ENCODE measurements at regions not wholly inside any gene's neighbourhood (a gene's known extent, or its start where the extent isn't known, plus 50 kb on each side); places are given as distances from the start of the nearest gene placed in this dataset.

GRCh38 chr6:43943099-43943766, 173.2 kb downstream of the VEGFA start:
- H3K36me3 ChIP-seq (ENCODE audit: control insufficient read depth, insufficient read depth, low read length), result no peaks in the 10 kb centered on the region
- ChIA-PET CTCF (no interaction called here), POLR2A (no interaction called here)
- H3K27ac ChIP-seq (ENCODE audit: low read length), result no peak overlapping the region
- no TSS peak for BruUV-seq (replicated peaks)
- intact Hi-C loops (cut with micrococcal nuclease; ENCODE audit: unreplicated experiment), result no loop called here
- in situ Hi-C loops (cut with HindIII; ENCODE audit: low pct_unique_long_range_greater_than_20kb, low sequenced_read_pairs), result no loop called here
- no peak for TF ChIP-seq SIN3A (IDR thresholded peaks at IDR 0.05; ENCODE audit: borderline replicate concordance, insufficient read depth, low read depth, low read length)
- TF ChIP-seq POLR2AphosphoS5 (IDR thresholded peaks at IDR 0.05; ENCODE audit: low read depth, low read length), result no peak
- no peak for ATAC-seq
- H3K9me3 ChIP-seq (ENCODE audit: control insufficient read depth, insufficient read depth, low read depth, low read length), result peaks cover 13% of the 10 kb centered on the region; the same call in 1 of the 2 replicates
- H3K4me3 ChIP-seq (ENCODE audit: low read depth in 2 of 2, low read length in 2 of 2), result no peak overlapping the region
- H3K4me1 ChIP-seq (ENCODE audit: control insufficient read depth, insufficient read depth, low read length), result no peaks in the 10 kb centered on the region
- no peaks in the 10 kb centered on the region for H3K27me3 ChIP-seq (ENCODE audit: control insufficient read depth, insufficient read depth, low read length)
- no peak for DNase-seq (ENCODE audit: low read depth, low spot score)

- in situ Hi-C loops (cut with HindIII; ENCODE audit: low pct_unique_long_range_greater_than_20kb, low sequenced_read_pairs), result no loop called here
- no peak for TF ChIP-seq POLR2AphosphoS5 (IDR thresholded peaks at IDR 0.05; ENCODE audit: low read depth, low read length)
- TF ChIP-seq TCF7L2 (IDR thresholded peaks at IDR 0.05; ENCODE audit: low read depth, low read length), result no peak
- no peak for TF ChIP-seq CTCF (IDR thresholded peaks at IDR 0.05)
- no peak for TF ChIP-seq REST (IDR thresholded peaks at IDR 0.05; ENCODE audit: insufficient read depth in 1 of 2, low read depth in 2 of 2, low read length in 1 of 2)
- no peak for TF ChIP-seq SIN3A (IDR thresholded peaks at IDR 0.05; ENCODE audit: borderline replicate concordance, insufficient read depth, low read depth, low read length)
- POLR2A ChIA-PET, result no interaction called here
- Histone ChIP-seq H3K4me3 (ENCODE audit: low read depth in 2 of 2, low read length in 2 of 2) (no peak overlapping the region), H3K9me3 (ENCODE audit: control insufficient read depth, insufficient read depth, low read depth, low read length) (peaks cover 13% of the 10 kb centered on the region; the same call in 1 of the 2 replicates), H3K27me3 (ENCODE audit: control insufficient read depth, insufficient read depth, low read length) (no peaks in the 10 kb centered on the region), H3K4me1 (ENCODE audit: control insufficient read depth, insufficient read depth, low read length) (no peaks in the 10 kb centered on the region), H3K36me3 (ENCODE audit: control insufficient read depth, insufficient read depth, low read length) (no peaks in the 10 kb centered on the region), H3K27ac (ENCODE audit: low read length) (no peak overlapping the region; the same call in 1 of the 2 replicates)
- intact Hi-C loops (cut with micrococcal nuclease; ENCODE audit: unreplicated experiment), result no loop called here
- CTCF ChIA-PET, result no interaction called here
- ATAC-seq, result no peak
- no peak for DNase-seq (ENCODE audit: low read depth, low spot score)
- BruUV-seq (replicated peaks), result no TSS peak
These were observed 172.6 kb downstream of the VEGFA start for GRCh38 chr6:43942616-43943015.

GRCh38 chr6:43942011-43942442, 172.0 kb downstream of the VEGFA start:
- peaks cover 13% of the 10 kb centered on the region; the same call in 1 of the 2 replicates for H3K9me3 ChIP-seq (ENCODE audit: control insufficient read depth, insufficient read depth, low read depth, low read length)
- ATAC-seq (no peak), DNase-seq (ENCODE audit: low read depth, low spot score) (no peak)
- no peaks in the 10 kb centered on the region for H3K4me1 ChIP-seq (ENCODE audit: control insufficient read depth, insufficient read depth, low read length)
- ChIA-PET CTCF (no interaction called here), POLR2A (no interaction called here)
- no peaks in the 10 kb centered on the region for H3K27me3 ChIP-seq (ENCODE audit: control insufficient read depth, insufficient read depth, low read length)
- H3K4me3 ChIP-seq (ENCODE audit: low read depth in 2 of 2, low read length in 2 of 2), result no peak overlapping the region
- no TSS peak for BruUV-seq (replicated peaks)
- no peak overlapping the region for H3K27ac ChIP-seq (ENCODE audit: low read length)
- intact Hi-C loops (cut with micrococcal nuclease; ENCODE audit: unreplicated experiment), result no loop called here
- TF ChIP-seq POLR2AphosphoS5 (IDR thresholded peaks at IDR 0.05; ENCODE audit: low read depth, low read length), result no peak
- in situ Hi-C loops (cut with HindIII; ENCODE audit: low pct_unique_long_range_greater_than_20kb, low sequenced_read_pairs), result no loop called here
- no peaks in the 10 kb centered on the region for H3K36me3 ChIP-seq (ENCODE audit: control insufficient read depth, insufficient read depth, low read length)

Data from Panc1 (cell line).